ENCODE measurements at regions not wholly inside any gene's neighbourhood (a gene's known extent, or its start where the extent isn't known, plus 50 kb on each side); places are given as distances from the start of the nearest gene placed in this dataset.

GRCh38 chr18:24982831-24983230 lies 369.1 kb downstream of the ZNF521 start:
- no peak for TF ChIP-seq POLR2A (IDR thresholded peaks at IDR 0.05)
- TF ChIP-seq CTCF (IDR thresholded peaks at IDR 0.05), result no peak
- Histone ChIP-seq H3K4me3 (no peak overlapping the region), H3K27me3 (no peaks in the 10 kb centered on the region), H3K9me3 (no peaks in the 10 kb centered on the region), H3K36me3 (ENCODE audit: low read depth, missing control alignments) (no peaks in the 10 kb centered on the region), H3K4me1 (no peaks in the 10 kb centered on the region), H3K27ac (no peak overlapping the region)
- DNase-seq, result no peak
- intact Hi-C loops (cut with DNase I; ENCODE audit: low total_unique reads), result no loop called here
- WGBS, 2 donors, result 92 to 95% methylated on average over 2 of the region's 2 CpGs

- Histone ChIP-seq H3K27ac (no peak overlapping the region), H3K27me3 (no peaks in the 10 kb centered on the region), H3K4me3 (no peak overlapping the region), H3K36me3 (ENCODE audit: low read depth, missing control alignments) (no peaks in the 10 kb centered on the region), H3K9me3 (no peaks in the 10 kb centered on the region), H3K4me1 (no peaks in the 10 kb centered on the region)
- no peak for DNase-seq
- 83 to 91% methylated on average over 8 of the region's 8 CpGs for WGBS, 2 donors
- intact Hi-C loops (cut with DNase I; ENCODE audit: low total_unique reads), result no loop called here
- no peak for TF ChIP-seq POLR2A (IDR thresholded peaks at IDR 0.05)
- TF ChIP-seq CTCF (IDR thresholded peaks at IDR 0.05), result no peak
Observed at GRCh38 chr18:24983566-24984139, 368.3 kb downstream of the ZNF521 start.

- intact Hi-C loops (cut with DNase I; ENCODE audit: low total_unique reads), result loop anchor here (5.0 kb wide), 1 partner anchor 367 kb away; the partner anchor contains the start of gene ZNF521
- no peak for DNase-seq
- no peak for TF ChIP-seq POLR2A (IDR thresholded peaks at IDR 0.05)
- TF ChIP-seq CTCF (IDR thresholded peaks at IDR 0.05), result no peak
- Histone ChIP-seq H3K36me3 (ENCODE audit: low read depth, missing control alignments) (no peaks in the 10 kb centered on the region), H3K9me3 (no peaks in the 10 kb centered on the region), H3K4me3 (no peak overlapping the region), H3K27ac (no peak overlapping the region), H3K4me1 (no peaks in the 10 kb centered on the region), H3K27me3 (no peaks in the 10 kb centered on the region)
- WGBS, 2 donors, result 86 to 88% methylated on average over 4 of the region's 4 CpGs
Observed at GRCh38 chr18:24985586-24985985, 366.4 kb downstream of the ZNF521 start.

- Histone ChIP-seq H3K4me3 (no peak overlapping the region), H3K27me3 (no peaks in the 10 kb centered on the region), H3K36me3 (ENCODE audit: low read depth, missing control alignments) (no peaks in the 10 kb centered on the region), H3K4me1 (no peaks in the 10 kb centered on the region), H3K9me3 (no peaks in the 10 kb centered on the region), H3K27ac (no peak overlapping the region)
- TF ChIP-seq POLR2A (IDR thresholded peaks at IDR 0.05), result no peak
- no peak for TF ChIP-seq CTCF (IDR thresholded peaks at IDR 0.05)
- no peak for DNase-seq
- intact Hi-C loops (cut with DNase I; ENCODE audit: low total_unique reads), result loop anchor here (5.0 kb wide), 1 partner anchor 366 kb away; the partner anchor contains the start of gene ZNF521
- WGBS, 2 donors, result 68 to 79% methylated on average over 6 of the region's 6 CpGs
Observed at GRCh38 chr18:24986666-24987302, 365.2 kb downstream of the ZNF521 start.

Data from testis (tissue), 2 donors.